ENCODE measurements at regions not wholly inside any gene's neighbourhood (a gene's known extent, or its start where the extent isn't known, plus 50 kb on each side); places are given as distances from the start of the nearest gene placed in this dataset.

GRCh38 chr3:153313302-153313965, 151.4 kb downstream of the RAP2B start:
- Mint-ChIP-seq H3K4me1 (peaks cover 13% of the 10 kb centered on the region), H3K4me3 (no peak overlapping the region), H3K27ac (no peak overlapping the region), H3K36me3 (no peaks in the 10 kb centered on the region), H3K27me3 (no peaks in the 10 kb centered on the region), H3K9me3 (no peaks in the 10 kb centered on the region)
- CTCF ChIA-PET = no interaction called here
- no peak for DNase-seq

GRCh38 chr3:153314038-153314437, 152.0 kb downstream of the RAP2B start:
- no peaks in the 10 kb centered on the region for H3K9me3 Mint-ChIP-seq
- H3K36me3 Mint-ChIP-seq = no peaks in the 10 kb centered on the region
- CTCF ChIA-PET = no interaction called here
- H3K4me3 Mint-ChIP-seq = no peak overlapping the region
- peaks cover 15% of the 10 kb centered on the region for H3K4me1 Mint-ChIP-seq
- DNase-seq = no peak
- H3K27ac Mint-ChIP-seq = no peak overlapping the region
- peaks cover 5% of the 10 kb centered on the region for H3K27me3 Mint-ChIP-seq

GRCh38 chr3:153315781-153316180, 153.8 kb downstream of the RAP2B start:
- Mint-ChIP-seq H3K4me1 (peaks cover 23% of the 10 kb centered on the region), H3K27ac (no peak overlapping the region), H3K36me3 (no peaks in the 10 kb centered on the region), H3K9me3 (no peaks in the 10 kb centered on the region), H3K4me3 (no peak overlapping the region), H3K27me3 (peaks cover 5% of the 10 kb centered on the region)
- DNase-seq = no peak
- CTCF ChIA-PET = no interaction called here

DNA sequence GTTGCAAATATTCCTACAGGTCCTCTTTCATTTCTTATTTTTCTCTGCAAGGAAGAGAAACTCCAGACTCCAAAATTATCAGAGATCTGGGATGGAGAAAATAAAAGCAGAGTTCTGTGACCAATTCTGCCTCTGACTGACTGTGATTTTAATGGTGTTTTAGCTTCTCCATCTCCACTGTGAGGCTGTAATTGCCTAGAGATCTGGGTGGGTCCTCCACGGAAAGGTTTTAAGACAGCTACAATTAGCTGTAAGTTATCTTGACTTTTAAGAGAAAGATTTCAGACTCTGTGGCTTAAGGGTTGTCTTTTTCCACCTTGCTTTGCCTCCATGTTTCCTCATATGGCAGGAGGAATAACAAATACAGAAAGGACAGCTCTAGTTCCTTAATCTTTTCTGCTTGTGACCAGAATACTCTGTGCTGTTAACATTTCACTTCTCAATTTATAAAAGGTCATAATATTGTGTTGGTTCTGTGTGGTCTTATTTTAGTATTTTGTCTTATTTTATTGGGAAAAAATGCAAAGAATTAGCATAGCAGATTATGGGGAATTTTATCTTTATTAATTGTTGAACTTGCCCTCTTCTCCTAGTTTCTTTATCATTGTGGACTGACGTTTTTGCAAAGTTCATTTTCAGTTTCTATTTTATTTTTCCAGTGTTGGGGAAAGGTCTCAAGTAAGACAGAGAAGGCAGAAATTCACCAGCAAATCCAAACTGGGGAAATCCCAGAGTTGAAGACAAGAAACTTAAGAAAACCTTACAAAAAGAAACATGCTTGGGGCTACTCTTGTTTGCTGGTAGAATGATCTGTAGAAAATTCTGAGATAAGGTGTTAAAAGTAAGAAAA, 157.9 kb downstream of the RAP2B start:
- H3K27ac Mint-ChIP-seq = no peak overlapping the region
- no peaks in the 10 kb centered on the region for H3K9me3 Mint-ChIP-seq
- peaks cover 10% of the 10 kb centered on the region for H3K4me1 Mint-ChIP-seq
- H3K27me3 Mint-ChIP-seq = peaks cover 5% of the 10 kb centered on the region
- no peak for DNase-seq
- CTCF ChIA-PET = no interaction called here
- H3K36me3 Mint-ChIP-seq = no peaks in the 10 kb centered on the region
- H3K4me3 Mint-ChIP-seq = no peak overlapping the region

GRCh38 chr3:153320585-153321128, 158.6 kb downstream of the RAP2B start:
- Mint-ChIP-seq H3K4me3 (no peak overlapping the region), H3K4me1 (peaks cover 10% of the 10 kb centered on the region), H3K36me3 (no peaks in the 10 kb centered on the region), H3K27ac (no peak overlapping the region), H3K9me3 (no peaks in the 10 kb centered on the region), H3K27me3 (peaks cover 5% of the 10 kb centered on the region)
- CTCF ChIA-PET = no interaction called here
- no peak for DNase-seq

GRCh38 chr3:153328690-153329089, 166.7 kb downstream of the RAP2B start:
- CTCF ChIA-PET = no interaction called here

GRCh38 chr3:153330901-153331300, 168.9 kb downstream of the RAP2B start:
- DNase-seq = no peak
- Mint-ChIP-seq H3K36me3 (no peaks in the 10 kb centered on the region), H3K27ac (no peak overlapping the region), H3K27me3 (no peaks in the 10 kb centered on the region), H3K4me3 (no peak overlapping the region), H3K4me1 (peaks cover 4% of the 10 kb centered on the region), H3K9me3 (no peaks in the 10 kb centered on the region)
- CTCF ChIA-PET = no interaction called here

More at GRCh38 chr3:153328690-153329089, 166.7 kb downstream of the RAP2B start:
- DNase-seq = no peak
- Mint-ChIP-seq H3K27ac (no peak overlapping the region), H3K4me1 (peaks cover 4% of the 10 kb centered on the region), H3K27me3 (no peaks in the 10 kb centered on the region), H3K36me3 (no peaks in the 10 kb centered on the region), H3K9me3 (no peaks in the 10 kb centered on the region), H3K4me3 (no peak overlapping the region)

DNA sequence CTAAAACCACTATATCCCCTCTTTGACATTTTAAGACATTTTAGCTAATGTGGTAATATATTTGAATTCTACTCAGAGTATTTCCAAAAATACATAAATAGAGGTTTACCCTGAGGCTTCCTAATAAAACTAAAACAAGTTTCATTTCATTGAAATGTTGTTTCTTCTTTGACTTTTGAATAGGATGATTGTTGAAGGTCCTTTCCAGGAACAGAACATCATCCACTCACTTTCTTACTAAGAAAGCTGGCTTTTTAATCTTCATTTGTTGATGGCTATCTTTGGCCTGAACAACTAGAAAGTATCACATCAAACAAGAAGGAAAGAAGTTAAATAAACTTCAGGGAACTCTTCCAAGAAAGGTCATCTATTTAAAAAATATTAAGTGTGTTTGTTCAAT, 169.7 kb downstream of the RAP2B start:
- CTCF ChIA-PET = no interaction called here
- Mint-ChIP-seq H3K4me1 (peaks cover 4% of the 10 kb centered on the region), H3K27me3 (no peaks in the 10 kb centered on the region)

GRCh38 chr3:153334558-153334957, 172.5 kb downstream of the RAP2B start:
- H3K27me3 Mint-ChIP-seq = no peaks in the 10 kb centered on the region
- H3K4me3 Mint-ChIP-seq = no peak overlapping the region
- no peak for DNase-seq
- CTCF ChIA-PET = no interaction called here
- no peaks in the 10 kb centered on the region for H3K9me3 Mint-ChIP-seq
- H3K27ac Mint-ChIP-seq = no peak overlapping the region
- H3K4me1 Mint-ChIP-seq = peaks cover 4% of the 10 kb centered on the region
- H3K36me3 Mint-ChIP-seq = no peaks in the 10 kb centered on the region

More for the DNA sequence above, 169.7 kb downstream of the RAP2B start:
- no peaks in the 10 kb centered on the region for H3K36me3 Mint-ChIP-seq
- DNase-seq = no peak
- H3K4me3 Mint-ChIP-seq = no peak overlapping the region
- H3K9me3 Mint-ChIP-seq = no peaks in the 10 kb centered on the region
- H3K27ac Mint-ChIP-seq = no peak overlapping the region

DNA sequence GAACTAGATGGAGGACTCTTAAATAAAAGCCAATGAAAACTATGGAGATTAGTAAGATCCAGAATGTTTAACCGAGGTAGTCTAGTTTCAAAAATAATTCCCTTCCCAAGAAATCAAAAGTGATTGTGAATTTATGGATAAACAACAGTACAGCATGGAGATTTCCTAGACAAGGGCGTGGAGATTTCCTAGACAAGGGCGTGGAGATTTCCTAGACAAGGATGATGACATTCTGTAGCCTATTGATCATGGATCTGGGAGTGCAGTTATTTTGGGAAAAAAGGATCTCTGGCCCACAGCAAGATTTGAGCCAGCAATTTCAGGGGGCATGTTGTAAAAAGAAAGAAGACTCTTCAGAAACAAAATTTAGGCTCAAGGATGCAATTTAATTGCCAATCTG, 175.3 kb downstream of the RAP2B start:
- CTCF ChIA-PET = no interaction called here
- no peak overlapping the region for H3K4me3 Mint-ChIP-seq
- no peaks in the 10 kb centered on the region for H3K27me3 Mint-ChIP-seq
- no peaks in the 10 kb centered on the region for H3K36me3 Mint-ChIP-seq
- peaks cover 3% of the 10 kb centered on the region for H3K4me1 Mint-ChIP-seq
- no peak for DNase-seq
- peaks cover 5% of the 10 kb centered on the region for H3K9me3 Mint-ChIP-seq
- H3K27ac Mint-ChIP-seq = no peak overlapping the region

DNA sequence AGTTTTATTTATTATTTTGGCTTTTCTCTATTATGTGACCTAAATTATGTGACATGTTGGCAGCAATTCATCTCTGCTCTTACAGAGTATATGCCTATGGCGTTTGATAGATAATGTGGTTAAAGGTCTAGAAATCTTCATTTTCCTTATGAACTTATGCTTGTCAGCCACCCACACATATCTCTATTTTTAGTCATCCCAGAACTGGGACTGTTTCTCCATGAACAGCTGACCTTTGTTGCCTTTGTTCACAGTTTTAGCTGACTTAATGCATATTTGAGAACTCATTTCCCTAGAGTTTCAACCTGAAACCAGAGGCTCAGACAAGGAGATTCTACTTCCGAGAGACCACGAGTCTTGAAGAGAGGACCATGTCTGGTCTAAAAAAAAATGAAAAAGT, 176.5 kb downstream of the RAP2B start:
- Mint-ChIP-seq H3K36me3 (no peaks in the 10 kb centered on the region), H3K4me3 (no peak overlapping the region), H3K27ac (no peak overlapping the region), H3K4me1 (no peaks in the 10 kb centered on the region), H3K27me3 (no peaks in the 10 kb centered on the region), H3K9me3 (peaks cover 5% of the 10 kb centered on the region)
- CTCF ChIA-PET = no interaction called here
- DNase-seq = no peak

DNA sequence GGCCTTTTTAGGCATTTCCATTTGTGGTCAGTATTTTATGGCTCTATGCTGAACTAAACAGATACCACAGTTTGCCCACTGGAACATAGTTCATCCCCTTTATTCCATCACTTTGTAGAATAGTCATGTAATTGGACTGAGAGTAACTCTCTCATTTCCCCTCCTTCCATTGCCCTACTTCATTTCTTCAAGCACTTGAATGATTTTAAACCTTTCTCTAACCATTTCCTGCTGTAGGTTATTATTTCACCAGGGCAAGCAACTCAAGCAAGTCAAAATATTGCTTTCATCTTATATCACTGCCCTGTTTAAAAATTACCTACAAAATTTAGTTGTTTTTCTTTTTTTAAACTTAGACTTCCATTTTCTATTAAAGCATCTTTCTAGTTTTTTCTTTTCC, 177.0 kb downstream of the RAP2B start:
- Mint-ChIP-seq H3K9me3 (peaks cover 5% of the 10 kb centered on the region), H3K4me1 (no peaks in the 10 kb centered on the region), H3K27me3 (no peaks in the 10 kb centered on the region), H3K27ac (no peak overlapping the region), H3K36me3 (no peaks in the 10 kb centered on the region), H3K4me3 (no peak overlapping the region)
- no peak for DNase-seq
- CTCF ChIA-PET = no interaction called here

DNA sequence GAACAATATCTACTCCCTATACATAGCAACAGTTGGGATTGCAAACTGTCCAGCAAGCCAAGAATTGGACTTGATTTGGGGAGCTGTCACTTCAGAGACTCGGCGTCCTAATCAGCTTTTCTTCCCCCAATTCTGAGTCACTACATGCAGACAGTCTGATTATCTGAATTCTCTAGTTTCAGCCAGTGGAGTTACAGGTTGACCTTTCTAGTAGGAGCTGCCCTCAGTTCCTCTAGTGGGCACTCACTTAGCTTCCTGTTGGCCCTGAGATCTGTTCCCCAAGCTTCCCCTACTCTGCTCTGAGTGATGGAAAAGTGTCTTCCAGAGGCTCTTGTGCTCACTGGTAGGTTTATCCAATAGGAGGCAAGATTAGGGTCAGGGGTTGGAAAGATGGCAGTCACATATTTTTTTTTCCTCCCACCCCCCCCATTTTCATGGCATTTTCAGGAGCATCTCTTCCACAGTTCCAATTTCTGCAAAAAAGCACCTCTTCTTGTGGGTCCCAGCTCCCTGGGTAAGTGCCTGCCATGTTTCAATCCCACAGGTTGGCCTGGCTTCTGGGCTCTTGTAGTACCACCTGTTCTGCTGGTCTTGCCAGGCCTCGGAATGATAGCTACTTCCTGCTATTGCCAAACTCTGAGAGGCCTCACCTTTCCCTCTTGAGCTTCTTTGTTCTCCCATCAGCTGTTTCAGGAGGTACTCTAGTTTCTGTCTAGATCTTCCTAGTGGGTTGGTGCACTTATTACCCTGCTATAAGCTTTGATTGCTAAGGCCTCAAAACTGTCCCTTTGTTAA, 182.2 kb downstream of the RAP2B start:
- Mint-ChIP-seq H3K4me3 (no peak overlapping the region), H3K27ac (no peak overlapping the region), H3K36me3 (no peaks in the 10 kb centered on the region), H3K9me3 (peaks cover 5% of the 10 kb centered on the region), H3K27me3 (no peaks in the 10 kb centered on the region), H3K4me1 (no peaks in the 10 kb centered on the region)
- CTCF ChIA-PET = no interaction called here
- no peak for DNase-seq

- CTCF ChIA-PET = no interaction called here
- Mint-ChIP-seq H3K27me3 (no peaks in the 10 kb centered on the region), H3K36me3 (no peaks in the 10 kb centered on the region), H3K4me3 (no peak overlapping the region), H3K4me1 (no peaks in the 10 kb centered on the region), H3K27ac (no peak overlapping the region), H3K9me3 (no peaks in the 10 kb centered on the region)
- DNase-seq = no peak
Measured at GRCh38 chr3:153348457-153349107, 186.6 kb downstream of the RAP2B start.

Measured in activated naive CD4-positive, alpha-beta T cell treated with anti-CD3 and anti-CD28 coated beads, Interleukin-2, amount 10 ng/mL, durations not matched to agents 7 days and 5 days (primary cell).